ENCODE measurements at regions not wholly inside any gene's neighbourhood (a gene's known extent, or its start where the extent isn't known, plus 50 kb on each side); places are given as distances from the start of the nearest gene placed in this dataset.

GRCh38 chr6:2581011-2581410 is 169.7 kb downstream of the MYLK4 start:
- TF ChIP-seq CTCF (IDR thresholded peaks at IDR 0.05) (no peak), POLR2A (IDR thresholded peaks at IDR 0.05) (no peak)

All from adrenal gland (tissue), 5 donors.